ENCODE measurements at regions not wholly inside any gene's neighbourhood (a gene's known extent, or its start where the extent isn't known, plus 50 kb on each side); places are given as distances from the start of the nearest gene placed in this dataset.

DNA sequence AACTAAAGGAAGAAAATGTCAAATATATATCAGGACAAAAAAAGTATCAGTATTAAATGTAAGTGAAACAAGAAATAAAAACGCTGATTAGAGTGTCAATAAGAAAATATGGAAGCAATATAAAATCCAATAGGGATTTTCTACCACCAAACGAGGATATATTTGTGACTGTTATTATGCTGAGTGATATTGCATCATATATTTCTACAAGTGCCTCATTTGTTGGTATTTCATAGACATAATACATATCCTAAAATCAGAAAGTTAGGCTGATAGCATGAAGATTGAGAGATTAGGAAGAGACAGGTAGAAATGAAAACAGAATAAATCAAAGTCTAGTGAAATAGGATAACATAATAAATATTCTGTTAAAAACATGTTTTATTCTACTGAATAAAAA is 429.2 kb upstream of the IRAK1BP1 start:
- TF ChIP-seq EZH2phosphoT487 (IDR thresholded peaks at IDR 0.05; ENCODE audit: insufficient read depth, low read depth) (no peak), EZH2 (IDR thresholded peaks at IDR 0.05; ENCODE audit: insufficient read depth, poor library complexity, severe bottlenecking) (no peak)
